RPMI8226 (cell line): ENCODE measurements at regions not wholly inside any gene's neighbourhood (a gene's known extent, or its start where the extent isn't known, plus 50 kb on each side); places are given as distances from the start of the nearest gene placed in this dataset.
"Not testable (repeated sequence)": the region's sequence is repeated elsewhere in the genome, so short reads cannot be mapped to it uniquely, and the experiment has no call there.

Experiments used
- DNase-seq: peaks from one replicate; pipeline ENCODE4 v3.0.0-alpha.2; 2015

- DNase-seq, result no peak
Observed at GRCh38 chr7:84879570-84880325, 307.1 kb downstream of the SEMA3D start.

GRCh38 chr7:84877943-84878570 is 308.8 kb downstream of the SEMA3D start:
- no peak for DNase-seq

DNA sequence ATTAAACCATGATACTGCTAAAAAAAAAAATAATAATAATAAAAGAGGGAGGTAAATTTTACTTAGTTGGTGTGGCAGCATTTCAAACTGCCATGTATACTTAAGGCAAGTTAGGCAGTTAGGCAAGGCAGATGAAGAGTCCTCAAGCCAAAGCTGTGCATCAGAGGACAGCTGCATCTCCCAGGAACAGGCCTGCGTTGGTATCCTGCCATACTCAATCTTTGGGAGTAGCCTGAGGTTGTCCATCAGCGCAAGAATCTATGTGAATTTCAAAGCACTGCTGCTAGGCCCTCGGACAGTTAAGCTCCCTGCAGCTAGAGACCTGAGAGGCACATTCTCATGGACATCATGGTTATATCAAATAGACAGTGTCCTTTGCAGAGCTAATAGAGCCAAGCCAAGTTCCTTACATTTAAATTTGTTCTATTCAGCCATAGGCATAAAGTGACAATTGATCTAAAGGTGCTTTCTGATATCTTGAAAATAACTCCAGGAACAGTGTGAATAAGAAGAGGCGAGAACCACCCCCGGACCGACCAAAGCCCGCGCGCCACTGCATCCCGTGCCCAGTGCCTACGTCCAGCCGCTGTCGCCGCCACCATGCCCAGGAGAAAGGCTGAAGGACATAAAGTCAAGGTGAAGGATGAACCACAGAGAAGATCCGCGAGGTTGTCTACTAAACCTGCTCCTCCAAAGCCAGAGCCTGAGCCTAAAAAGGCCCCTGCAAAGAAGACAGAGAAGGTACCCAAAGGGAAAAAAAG is 310.6 kb downstream of the SEMA3D start:
- DNase-seq, result no peak

- DNase-seq, result no peak
Observed at GRCh38 chr7:84865560-84865959, 321.3 kb downstream of the SEMA3D start.

DNA sequence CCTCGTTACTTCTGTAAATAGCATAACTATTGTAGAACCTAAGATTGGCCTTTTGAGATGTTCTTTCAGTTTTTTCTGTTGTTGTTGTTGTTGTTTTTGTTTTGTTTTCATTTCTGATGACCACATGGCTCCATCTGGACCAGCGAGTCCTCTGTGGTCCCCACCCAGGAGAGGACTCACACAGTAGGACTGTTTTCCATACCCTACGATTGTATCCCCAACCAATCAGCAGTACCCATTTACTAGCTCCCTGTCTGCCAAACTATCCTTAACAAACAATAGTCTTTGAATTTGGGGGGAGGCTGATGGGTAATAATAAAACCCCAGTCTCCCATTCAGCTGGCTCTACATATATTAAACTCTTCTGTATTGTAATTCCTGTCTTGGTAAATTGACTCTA is 329.5 kb downstream of the SEMA3D start:
- DNase-seq, result no peak

DNA sequence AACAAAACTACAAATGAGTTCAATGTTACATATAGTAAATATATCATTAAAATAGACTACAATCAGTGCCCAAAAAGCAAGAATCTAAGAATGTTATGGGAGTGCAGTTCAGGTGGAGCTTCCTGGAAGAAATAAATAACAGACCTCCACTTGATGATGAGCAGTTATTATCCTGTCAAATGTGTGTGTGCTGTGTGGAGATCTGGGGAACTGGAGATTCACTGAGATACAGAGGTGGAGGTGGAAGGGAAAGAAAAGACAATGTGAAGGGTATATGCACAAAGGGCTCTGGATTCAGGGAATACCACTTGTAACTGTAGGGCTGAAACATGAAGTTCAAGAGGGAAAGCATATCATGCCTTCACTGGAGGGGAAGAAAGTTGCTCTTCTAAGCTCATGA is 331.1 kb downstream of the SEMA3D start:
- DNase-seq, result no peak

DNA sequence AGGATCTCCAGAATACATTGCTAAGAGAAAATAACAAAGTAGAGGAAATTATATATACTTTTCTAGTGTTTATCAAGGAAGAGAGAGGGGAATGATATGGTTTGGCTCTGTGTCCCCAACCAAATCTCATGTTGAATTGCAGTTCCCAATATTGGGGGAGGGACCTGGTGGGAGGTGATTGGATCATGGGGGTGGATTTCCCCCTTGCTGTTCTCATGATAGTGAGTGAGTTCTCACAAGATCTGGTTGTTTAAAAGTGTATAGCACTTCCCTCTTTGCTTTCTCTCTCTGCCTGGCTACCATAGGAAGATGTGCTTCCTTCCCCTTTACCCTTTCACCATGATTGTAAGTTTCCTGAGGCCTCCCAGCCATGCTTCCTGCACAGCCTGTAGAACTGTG is 337.9 kb downstream of the SEMA3D start:
- not testable (repeated sequence) for DNase-seq

DNA sequence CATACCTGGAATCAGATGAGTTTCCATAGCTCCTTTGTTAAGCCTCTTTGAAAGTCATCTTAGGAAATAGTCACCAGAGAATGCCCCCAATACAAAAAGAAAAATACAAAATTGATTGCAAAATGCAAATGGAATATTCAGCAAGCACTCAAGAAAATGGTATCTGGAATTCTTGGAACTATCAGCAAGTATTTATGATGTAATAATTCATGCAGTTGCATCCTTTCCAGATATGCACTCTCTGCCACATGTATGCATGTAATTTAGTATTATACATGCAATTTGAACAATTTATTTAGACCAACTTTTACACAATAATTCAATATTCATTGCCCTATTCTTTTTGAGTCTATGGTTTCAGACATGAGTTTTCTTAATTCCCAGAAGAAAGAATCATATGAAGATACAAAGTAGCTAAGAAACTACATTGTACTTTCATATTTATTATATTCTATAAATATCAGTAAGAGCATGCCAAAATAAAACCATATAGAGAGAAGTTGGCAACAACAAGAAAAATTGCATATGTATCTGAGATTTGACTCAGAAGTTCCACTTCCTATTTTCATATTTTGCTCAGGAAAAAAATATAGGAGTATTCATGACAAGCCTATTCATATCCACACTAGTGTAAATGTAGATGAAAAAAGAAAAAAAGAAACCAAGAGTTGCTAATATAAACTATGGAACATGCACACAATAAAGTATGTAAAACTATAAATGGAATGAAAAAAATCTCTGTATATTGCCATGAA is 338.5 kb downstream of the SEMA3D start:
- no peak for DNase-seq

DNA sequence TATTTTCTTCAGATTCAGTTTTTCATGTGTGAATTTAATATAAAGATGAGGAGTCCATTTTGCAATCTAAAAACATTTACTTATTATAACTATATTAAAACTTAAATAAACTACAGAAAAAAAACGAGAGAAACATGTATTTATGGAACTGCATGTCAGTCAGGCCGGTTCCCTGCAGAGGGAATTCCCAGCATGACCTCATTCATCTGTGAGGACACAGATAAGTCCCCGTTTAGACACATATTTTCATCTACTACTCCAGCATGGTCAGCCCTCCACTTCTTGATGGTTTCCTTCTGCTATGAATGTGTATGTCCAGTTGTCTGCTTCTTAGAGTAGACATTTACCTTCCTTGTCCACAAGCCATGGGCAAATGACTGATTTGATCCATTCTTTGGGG is 339.1 kb downstream of the SEMA3D start:
- no peak for DNase-seq

DNA sequence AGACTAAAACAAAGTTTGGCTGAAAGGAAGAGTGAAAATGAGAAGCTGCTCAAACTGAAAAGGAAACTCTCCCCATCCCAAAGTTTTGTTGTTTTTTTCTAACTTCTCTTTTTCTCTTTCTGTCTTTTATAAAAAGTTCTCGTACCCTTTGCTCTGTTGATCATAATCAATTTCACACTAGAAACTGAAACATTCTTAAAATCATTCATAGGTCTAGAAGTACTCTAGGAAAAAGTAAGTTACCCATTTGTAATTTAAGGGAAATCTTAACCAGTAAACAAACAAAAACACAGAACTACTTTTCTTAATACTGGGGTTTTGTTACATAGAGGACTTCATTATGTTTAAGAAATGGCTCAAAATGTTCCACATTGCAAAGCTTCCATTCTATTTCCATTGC is 339.8 kb downstream of the SEMA3D start:
- DNase-seq, result no peak

- no peak for DNase-seq
Observed at GRCh38 chr7:84845971-84846370, 340.9 kb downstream of the SEMA3D start.

- DNase-seq, result no peak
Observed at GRCh38 chr7:84844771-84845170, 342.1 kb downstream of the SEMA3D start.

DNA sequence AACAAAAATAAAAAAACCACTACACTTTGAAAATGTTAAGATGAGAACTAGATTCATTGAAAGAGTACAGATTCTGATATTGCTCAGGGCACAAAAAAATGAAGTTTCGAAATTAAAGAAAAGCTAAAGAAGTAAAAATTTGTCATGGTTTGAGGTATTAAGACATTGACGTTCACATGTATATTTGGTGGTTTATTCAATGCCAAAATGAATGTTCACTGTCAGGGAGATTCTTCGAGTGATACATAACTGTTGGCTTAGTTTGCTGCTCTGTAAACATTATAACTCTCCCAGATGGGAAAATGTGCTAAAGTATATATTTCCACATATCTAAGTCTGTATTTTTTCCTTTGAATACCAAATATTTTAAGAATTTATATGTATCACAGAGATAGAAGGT is 345.0 kb downstream of the SEMA3D start:
- no peak for DNase-seq

DNA sequence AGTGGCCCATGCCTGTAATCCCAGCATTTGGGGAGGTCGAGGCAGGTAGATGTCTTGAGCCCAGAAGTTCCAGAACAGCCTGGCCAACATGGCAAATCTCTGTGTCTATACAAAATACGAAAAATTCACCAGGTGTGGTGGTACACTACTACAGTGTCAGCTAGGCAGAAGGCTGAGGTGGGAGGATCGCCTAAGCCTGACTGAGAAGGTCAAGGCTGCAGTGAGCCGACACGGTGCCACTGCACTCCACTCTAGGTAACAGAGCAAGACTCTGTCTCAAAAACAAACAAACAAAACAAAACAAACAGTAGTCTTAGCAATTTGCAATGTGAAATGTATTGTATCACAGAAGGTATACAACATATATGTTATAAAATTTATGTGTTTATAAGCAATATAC is 348.0 kb downstream of the SEMA3D start:
- no peak for DNase-seq

DNA sequence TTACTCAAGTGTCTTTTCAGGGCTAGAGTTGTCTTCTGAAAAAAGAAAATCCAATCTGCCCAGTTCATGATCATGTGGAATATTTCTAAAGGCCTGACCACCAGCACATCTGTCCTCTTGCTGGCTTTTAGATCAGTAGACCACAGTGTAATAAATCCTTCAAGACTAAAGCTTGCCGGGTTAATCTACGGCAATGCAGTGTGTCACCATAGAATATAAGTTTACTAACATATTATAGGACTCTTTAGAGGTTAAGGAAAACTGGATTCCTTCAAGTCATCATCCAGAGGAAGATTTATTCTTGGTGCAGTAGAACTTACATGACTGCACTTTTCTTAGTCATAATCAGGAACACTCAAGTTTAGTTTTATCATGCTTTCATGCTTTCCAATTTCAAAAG is 349.5 kb downstream of the SEMA3D start:
- DNase-seq, result no peak

DNA sequence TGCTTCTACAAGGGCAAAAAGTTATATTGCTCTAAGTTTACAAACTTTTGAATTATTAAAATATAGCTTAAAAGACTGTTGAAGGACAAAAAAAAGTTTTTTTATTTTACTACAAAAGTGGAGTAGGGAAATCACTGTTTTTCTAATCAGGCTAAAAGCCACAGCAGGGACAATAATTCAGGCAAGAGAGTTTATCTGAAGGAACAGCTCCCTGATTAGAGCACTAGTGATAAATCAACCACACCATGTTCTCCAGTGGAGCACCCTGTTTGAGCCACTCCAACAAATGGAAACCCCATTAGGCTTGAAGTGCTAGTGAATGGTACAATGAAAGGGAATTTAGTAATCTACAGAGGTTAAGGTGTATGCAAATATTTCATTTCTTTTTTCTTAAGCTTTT is 357.1 kb downstream of the SEMA3D start:
- DNase-seq, result no peak

DNA sequence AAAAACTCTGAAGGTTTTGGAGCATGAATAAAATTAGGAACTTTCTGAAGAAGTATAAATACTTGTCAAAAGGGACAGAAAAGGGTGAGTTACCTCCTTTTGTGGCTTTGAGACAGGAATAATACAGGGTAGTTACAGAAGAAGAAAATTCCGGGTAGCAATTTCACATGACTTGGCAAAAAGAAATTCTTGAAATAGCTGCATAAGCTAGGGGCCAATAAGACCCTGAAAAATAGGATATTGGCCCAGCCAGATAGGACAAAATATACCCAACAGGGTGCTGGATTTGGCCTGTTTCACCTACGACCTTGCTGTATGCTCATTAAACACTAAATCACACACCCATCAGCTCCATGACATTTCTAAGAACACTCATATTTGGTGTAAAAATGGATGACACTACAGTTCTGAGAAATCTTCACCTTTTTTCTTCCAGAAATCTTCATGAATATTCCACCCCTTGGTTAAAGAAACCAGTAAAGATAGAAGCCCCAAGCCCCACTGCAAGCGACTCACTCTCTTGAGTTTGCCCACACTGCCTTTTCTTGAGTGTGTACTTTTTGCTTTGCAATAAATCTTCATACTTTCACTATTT is 362.7 kb downstream of the SEMA3D start:
- no peak for DNase-seq

DNA sequence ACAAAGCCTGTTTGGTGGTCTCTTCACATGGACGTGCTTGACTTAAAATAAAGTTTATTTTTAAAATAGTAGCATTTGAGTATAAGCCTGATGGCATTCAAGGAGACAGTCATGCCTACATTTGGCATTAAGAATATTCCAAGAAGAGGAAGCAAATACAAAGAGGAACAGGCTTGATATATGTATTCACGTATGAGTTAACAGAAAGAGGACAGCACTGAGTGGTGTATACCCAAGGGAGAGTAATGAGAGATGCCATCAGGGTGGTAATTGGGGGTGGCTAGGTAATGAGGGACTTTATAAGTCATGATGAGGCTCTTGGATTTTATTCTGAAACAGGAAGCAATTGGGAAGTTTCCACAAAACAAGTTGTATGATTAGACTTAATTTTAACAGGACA is 363.3 kb downstream of the SEMA3D start:
- no peak for DNase-seq

- DNase-seq, result no peak
Observed at GRCh38 chr7:84822941-84823510, 363.8 kb downstream of the SEMA3D start.

GRCh38 chr7:84821671-84822534 is 365.0 kb downstream of the SEMA3D start:
- DNase-seq, result no peak

- no peak for DNase-seq
Observed at GRCh38 chr7:84820481-84820880, 366.4 kb downstream of the SEMA3D start.

- no peak for DNase-seq
Observed at GRCh38 chr7:84817016-84817415, 369.8 kb downstream of the SEMA3D start.
